PC-3 (cell line): ENCODE measurements at regions not wholly inside any gene's neighbourhood (a gene's known extent, or its start where the extent isn't known, plus 50 kb on each side); places are given as distances from the start of the nearest gene placed in this dataset.

ENCODE experiments used
- ATAC-seq: fragments of 200-7000 bp; cut with Tn5 transposase; 2 replicates; pipeline ENCODE4 v1.9.1; 2020; ENCODE audit warnings: mild to moderate bottlenecking, moderate library complexity
- BruUV-seq: library from RNA; stranded (reverse); fragments of 400-500 nt; replicated peaks from 2 replicates; lab custom pipeline; 2021; lab: Mats Ljungman, UMichigan
- CTCF ChIA-PET: fragments of 300-600 bp; sonication (Branson Sonifier 250); formaldehyde crosslinking; loops from one replicate; lab custom pipeline; 2022; ENCODE audit warnings: antibody characterized with exemption; lab: Charles Lee
- POLR2A ChIA-PET: fragments of 300-600 bp; sonication (Branson Sonifier 250); formaldehyde crosslinking; loops from one replicate; lab custom pipeline; 2022; ENCODE audit warnings: antibody characterized with exemption; ENCODE audit not compliant: unreplicated experiment; lab: Charles Lee
- DNase-seq: peaks from one replicate; pipeline ENCODE4 v3.0.0-alpha.2; 2015
- H2AFZ ChIP-seq: fragments of 300-600 bp; sonication (generic); 2 replicates; pipeline ENCODE4 v1.6.0; 2016; ENCODE audit warnings: antibody characterized with exemption, low read length
- H3F3A ChIP-seq: fragments of 300-600 bp; sonication (generic); one replicate; pipeline ENCODE4 v1.6.0; 2017; ENCODE audit warnings: antibody characterized with exemption, low read length, control low read depth, mild to moderate bottlenecking; ENCODE audit not compliant: unreplicated experiment
- H3K27ac ChIP-seq: fragments of 300-600 bp; sonication (generic); 2 replicates; pipeline ENCODE4 v1.5.1; 2016; ENCODE audit warnings: mild to moderate bottlenecking, low read length
- H3K27me3 ChIP-seq: fragments of 300-600 bp; sonication (generic); 2 replicates; pipeline ENCODE4 v1.6.1; 2016; ENCODE audit warnings: low read length, mixed read lengths
- H3K36me3 ChIP-seq: fragments of 300-600 bp; sonication (generic); 2 replicates; pipeline ENCODE4 v1.6.1; 2016; ENCODE audit warnings: low read depth, mixed run types, low read length, mixed read lengths
- H3K4me1 ChIP-seq: fragments of 300-600 bp; sonication (generic); 2 replicates; pipeline ENCODE4 v1.5.1; 2016; ENCODE audit warnings: low read length; ENCODE audit not compliant: insufficient read depth
- H3K4me2 ChIP-seq: fragments of 300-600 bp; sonication (generic); 2 replicates; pipeline ENCODE4 v1.6.0; 2016; ENCODE audit warnings: low read length
- H3K4me3 ChIP-seq: fragments of 300-600 bp; sonication (generic); 2 replicates; pipeline ENCODE4 v1.5.1; 2016; ENCODE audit warnings: mild to moderate bottlenecking, low read length, mixed read lengths
- H3K79me2 ChIP-seq: fragments of 300-600 bp; sonication (generic); 2 replicates; pipeline ENCODE4 v1.6.1; 2017; ENCODE audit warnings: low read length, mixed read lengths
- H3K9ac ChIP-seq: fragments of 300-600 bp; sonication (generic); 2 replicates; pipeline ENCODE4 v1.6.0; 2016; ENCODE audit warnings: mild to moderate bottlenecking, low read length
- H3K9me2 ChIP-seq: fragments of 300-600 bp; sonication (generic); replicated peaks from 2 replicates; pipeline ENCODE4 v1.6.1; 2016; ENCODE audit warnings: mixed run types, low read length, mixed read lengths
- H3K9me3 ChIP-seq: fragments of 300-600 bp; sonication (generic); 2 replicates; pipeline ENCODE4 v1.6.1; 2016; ENCODE audit warnings: low read length, mixed read lengths
- H4K20me1 ChIP-seq: fragments of 300-600 bp; sonication (generic); 2 replicates; pipeline ENCODE4 v1.6.1; 2016; ENCODE audit warnings: low read length, mixed read lengths
- EZH2 ChIP-seq: fragments of 300-600 bp; sonication (generic); IDR thresholded peaks from one replicate; pipeline ENCODE4 v1.6.1; 2017; ENCODE audit warnings: antibody characterized with exemption, mild to moderate bottlenecking, low read length; ENCODE audit not compliant: unreplicated experiment
- EZH2phosphoT487 ChIP-seq: fragments of 300-600 bp; sonication (generic); IDR thresholded peaks from 2 replicates; pipeline ENCODE4 v1.6.1; 2018; ENCODE audit warnings: mild to moderate bottlenecking, antibody characterized with exemption, low read length, borderline replicate concordance
- intact Hi-C: fragments of 100-400 bp; cut with micrococcal nuclease; formaldehyde crosslinking; loops from 2 replicates; pipeline ENCODE4 v1.9.0; 2023
- TF ChIP-seq, protein P1 (sequence below): fragments of 300-600 bp; sonication (generic); conservative IDR thresholded peaks from 2 replicates; pipeline ENCODE4 v1.5.1; 2017; ENCODE audit warnings: antibody characterized with exemption, low read depth, mild to moderate bottlenecking, low read length

DNA sequence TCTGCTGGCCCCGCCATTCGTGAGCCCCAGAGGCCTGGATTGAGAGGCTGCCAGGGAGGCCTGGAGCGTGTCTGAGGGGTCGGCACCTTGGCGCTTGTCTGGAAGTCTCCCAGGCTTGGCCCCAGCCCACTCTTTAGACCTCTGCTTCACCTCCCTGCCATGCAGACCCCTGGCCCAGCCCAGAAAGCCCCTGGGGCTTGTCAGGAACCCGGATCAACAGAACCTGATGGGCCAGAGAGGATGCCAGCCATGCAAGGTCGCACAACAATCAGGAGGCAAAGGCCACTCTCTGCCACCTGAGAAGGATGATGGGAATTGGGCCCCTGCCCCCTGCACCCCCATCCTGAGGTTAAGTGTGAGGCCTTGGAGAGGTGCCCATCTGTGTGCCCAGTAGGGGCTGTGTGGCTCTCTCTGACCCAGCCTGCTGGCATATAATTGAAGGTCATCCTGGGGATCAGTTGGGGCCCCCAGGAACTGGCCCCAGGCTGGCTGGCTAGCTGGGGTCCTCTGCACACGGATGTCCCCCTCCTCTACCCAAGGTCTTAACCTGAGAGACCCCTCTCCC lies 103.3 kb upstream of the SLC6A6 start:
- Histone ChIP-seq H3K27me3 (peaks cover 26% of the 10 kb centered on the region), H3K9ac (no peak overlapping the region), H3K27ac (no peak overlapping the region), H3K36me3 (no peaks in the 10 kb centered on the region), H2AFZ (no peak overlapping the region), H3K4me3 (no peak overlapping the region), H4K20me1 (no peaks in the 10 kb centered on the region), H3K9me3 (no peaks in the 10 kb centered on the region), H3K4me1 (0 out of 2 replicates have a peak, but pooled peaks cover 7% of the 10 kb centered on the region), H3K79me2 (no peaks in the 10 kb centered on the region), H3K4me2 (no peak overlapping the region), H3F3A (no peaks in the 10 kb centered on the region), H3K9me2 (no peaks in the 10 kb centered on the region)
- TF ChIP-seq EZH2: no peak
- TF ChIP-seq, protein P1, sequence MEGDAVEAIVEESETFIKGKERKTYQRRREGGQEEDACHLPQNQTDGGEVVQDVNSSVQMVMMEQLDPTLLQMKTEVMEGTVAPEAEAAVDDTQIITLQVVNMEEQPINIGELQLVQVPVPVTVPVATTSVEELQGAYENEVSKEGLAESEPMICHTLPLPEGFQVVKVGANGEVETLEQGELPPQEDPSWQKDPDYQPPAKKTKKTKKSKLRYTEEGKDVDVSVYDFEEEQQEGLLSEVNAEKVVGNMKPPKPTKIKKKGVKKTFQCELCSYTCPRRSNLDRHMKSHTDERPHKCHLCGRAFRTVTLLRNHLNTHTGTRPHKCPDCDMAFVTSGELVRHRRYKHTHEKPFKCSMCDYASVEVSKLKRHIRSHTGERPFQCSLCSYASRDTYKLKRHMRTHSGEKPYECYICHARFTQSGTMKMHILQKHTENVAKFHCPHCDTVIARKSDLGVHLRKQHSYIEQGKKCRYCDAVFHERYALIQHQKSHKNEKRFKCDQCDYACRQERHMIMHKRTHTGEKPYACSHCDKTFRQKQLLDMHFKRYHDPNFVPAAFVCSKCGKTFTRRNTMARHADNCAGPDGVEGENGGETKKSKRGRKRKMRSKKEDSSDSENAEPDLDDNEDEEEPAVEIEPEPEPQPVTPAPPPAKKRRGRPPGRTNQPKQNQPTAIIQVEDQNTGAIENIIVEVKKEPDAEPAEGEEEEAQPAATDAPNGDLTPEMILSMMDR: no peak
- no peak for TF ChIP-seq EZH2phosphoT487
- ATAC-seq (no peak), DNase-seq (no peak)
- intact Hi-C loops: no loop called here
- CTCF ChIA-PET: no interaction called here
- POLR2A ChIA-PET: no interaction called here
- no TSS peak for BruUV-seq

- Histone ChIP-seq H3F3A (no peaks in the 10 kb centered on the region), H3K4me2 (no peak overlapping the region), H3K36me3 (no peaks in the 10 kb centered on the region), H3K4me3 (no peak overlapping the region), H3K9me3 (no peaks in the 10 kb centered on the region), H2AFZ (no peak overlapping the region), H3K27me3 (peaks cover 33% of the 10 kb centered on the region), H3K27ac (no peak overlapping the region), H3K4me1 (0 out of 2 replicates have a peak, but pooled peaks cover 7% of the 10 kb centered on the region), H3K79me2 (no peaks in the 10 kb centered on the region), H4K20me1 (no peaks in the 10 kb centered on the region), H3K9ac (no peak overlapping the region), H3K9me2 (no peaks in the 10 kb centered on the region)
- ATAC-seq (no peak), DNase-seq (no peak)
- POLR2A ChIA-PET: no interaction called here
- TF ChIP-seq, protein P1: no peak
- TF ChIP-seq EZH2phosphoT487 (no peak), EZH2 (no peak)
- CTCF ChIA-PET: no interaction called here
- no TSS peak for BruUV-seq
- intact Hi-C loops: no loop called here
Measured at GRCh38 chr3:14299767-14300166, 102.6 kb upstream of the SLC6A6 start.

DNA sequence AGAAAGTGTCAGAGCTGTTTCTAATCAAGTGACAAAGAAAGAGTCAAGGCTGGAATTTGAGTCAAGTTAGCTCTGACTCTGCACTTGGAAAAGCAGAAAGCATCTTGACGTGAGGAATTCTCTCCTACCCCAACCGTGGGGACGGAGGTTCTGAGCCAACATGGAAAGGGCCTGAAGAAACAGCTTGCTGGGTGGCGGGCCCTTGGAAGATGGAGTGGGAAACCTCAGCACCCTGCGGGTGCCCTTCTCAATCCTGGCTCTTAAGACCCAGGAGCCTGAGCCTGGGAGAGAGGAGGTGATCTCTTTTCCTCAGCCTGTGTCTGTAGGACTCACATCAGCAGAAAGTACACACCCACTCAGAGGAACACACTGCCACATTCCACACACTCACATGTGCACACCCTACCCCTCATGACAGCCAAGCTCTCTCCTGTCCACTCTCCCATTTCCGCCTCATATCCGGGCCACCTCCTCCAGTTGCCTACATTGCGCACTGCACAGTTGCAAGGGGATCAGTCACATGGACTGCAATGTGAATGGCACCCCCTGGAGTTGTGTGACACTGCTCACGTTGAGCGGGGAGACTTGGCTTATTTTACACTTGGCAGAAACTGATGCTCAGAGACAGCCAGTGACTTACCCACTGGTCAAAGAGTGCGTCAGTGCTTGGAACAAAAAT lies 101.5 kb upstream of the SLC6A6 start:
- Histone ChIP-seq H3K4me3 (no peak overlapping the region), H3K9me2 (no peaks in the 10 kb centered on the region), H3K9me3 (no peaks in the 10 kb centered on the region), H3K9ac (no peak overlapping the region), H3F3A (no peaks in the 10 kb centered on the region), H2AFZ (no peak overlapping the region), H4K20me1 (no peaks in the 10 kb centered on the region), H3K36me3 (no peaks in the 10 kb centered on the region), H3K27me3 (peaks cover 41% of the 10 kb centered on the region), H3K4me2 (no peak overlapping the region), H3K4me1 (0 out of 2 replicates have a peak, but pooled peaks cover 2% of the 10 kb centered on the region), H3K27ac (no peak overlapping the region), H3K79me2 (no peaks in the 10 kb centered on the region)
- DNase-seq (no peak), ATAC-seq (no peak)
- ChIA-PET POLR2A (no interaction called here), CTCF (no interaction called here)
- intact Hi-C loops: no loop called here
- BruUV-seq: no TSS peak
- no peak for TF ChIP-seq EZH2phosphoT487
- TF ChIP-seq, protein P1: no peak
- no peak for TF ChIP-seq EZH2
